ENCODE measurements at regions not wholly inside any gene's neighbourhood (a gene's known extent, or its start where the extent isn't known, plus 50 kb on each side); places are given as distances from the start of the nearest gene placed in this dataset.
A peak's percentile ranks its signal among the peaks of the same experiment; 100 is the strongest.
"Not testable (repeated sequence)": the region's sequence is repeated elsewhere in the genome, so short reads cannot be mapped to it uniquely, and the experiment has no call there.

- WGBS (ENCODE audit: insufficient coverage), result 20% methylated on average over 22 of the region's 22 CpGs
- no peak for DNase-seq
- Mint-ChIP-seq H3K27ac (no peak overlapping the region), H3K4me3 (no peak overlapping the region), H3K27me3 (ENCODE audit: low read depth in 2 of 2) (peaks cover 22 to 35% of the 10 kb centered on the region in 2 donors), H3K9me3 (no peaks in the 10 kb centered on the region), H3K36me3 (no peaks in the 10 kb centered on the region), H3K4me1 (peaks cover 11 to 19% of the 10 kb centered on the region in 2 donors)
- peak in 1 of 3 donors; percentile 13 for ATAC-seq
- peaks cover 12% of the 10 kb centered on the region for H3K27me3 ChIP-seq (ENCODE audit: control insufficient read depth, insufficient read depth, low read length)
- no peak for TF ChIP-seq CTCF (IDR thresholded peaks at IDR 0.05)
- intact Hi-C loops (cut with micrococcal nuclease), result no loop called here
- no peaks in the 10 kb centered on the region for H3K36me3 ChIP-seq (ENCODE audit: control insufficient read depth, insufficient read depth, low read length)
- H3K4me3 ChIP-seq (ENCODE audit: low read length), result no peak overlapping the region
- H3K4me1 ChIP-seq (ENCODE audit: control insufficient read depth, insufficient read depth, low read length), result peaks cover 10% of the 10 kb centered on the region
- H3K9me3 ChIP-seq (ENCODE audit: control insufficient read depth, insufficient read depth, low read length), result no peaks in the 10 kb centered on the region
- H3K27ac ChIP-seq (ENCODE audit: low read length), result no peak overlapping the region
Observed at GRCh38 chr9:95570150-95570549, 53.4 kb upstream of the PTCH1 start.

DNA sequence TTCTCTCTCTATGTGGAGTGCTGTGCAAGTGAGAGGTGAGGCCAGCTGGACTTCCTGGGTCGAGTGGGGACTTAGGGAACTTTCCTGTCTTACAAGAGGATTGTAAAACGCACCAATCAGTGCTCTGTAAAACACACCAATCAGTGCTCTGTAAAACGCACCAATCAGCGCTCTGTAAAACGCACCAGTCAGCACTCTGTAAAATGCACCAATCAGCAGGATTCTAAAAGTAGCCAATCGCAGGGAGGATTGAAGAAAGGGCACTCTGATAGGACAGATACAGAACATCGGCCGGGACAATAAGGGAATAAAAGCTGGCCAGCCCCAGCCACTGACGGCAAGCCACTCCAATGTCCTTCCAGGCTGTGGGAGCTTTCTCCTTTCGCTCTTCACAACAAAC, 52.0 kb upstream of the PTCH1 start:
- H3K27ac ChIP-seq (ENCODE audit: low read length); H3K36me3 Mint-ChIP-seq; H3K4me1 ChIP-seq (ENCODE audit: control insufficient read depth, insufficient read depth, low read length); H3K36me3 ChIP-seq (ENCODE audit: control insufficient read depth, insufficient read depth, low read length); DNase-seq; H3K27ac Mint-ChIP-seq; H3K9me3 Mint-ChIP-seq; H3K9me3 ChIP-seq (ENCODE audit: control insufficient read depth, insufficient read depth, low read length); H3K4me3 Mint-ChIP-seq; intact Hi-C loops (cut with micrococcal nuclease); H3K4me3 ChIP-seq (ENCODE audit: low read length); ATAC-seq: not testable (repeated sequence)
- peaks cover 11 to 14% of the 10 kb centered on the region in 2 donors for H3K4me1 Mint-ChIP-seq
- peaks cover 12% of the 10 kb centered on the region for H3K27me3 ChIP-seq (ENCODE audit: control insufficient read depth, insufficient read depth, low read length)
- 93% methylated on average over 10 of the region's 10 CpGs for WGBS (ENCODE audit: insufficient coverage)
- peaks cover 23 to 42% of the 10 kb centered on the region in 2 donors for H3K27me3 Mint-ChIP-seq (ENCODE audit: low read depth in 2 of 2)
